IMR-90 (cell line): ENCODE measurements at regions not wholly inside any gene's neighbourhood (a gene's known extent, or its start where the extent isn't known, plus 50 kb on each side); places are given as distances from the start of the nearest gene placed in this dataset.

ENCODE experiments used
- ATAC-seq: fragments of 200-7000 bp; cut with Tn5 transposase; 2 replicates; pipeline ENCODE4 v1.9.1; 2020; ENCODE audit warnings: low read depth, mild to moderate bottlenecking, moderate library complexity
- BruUV-seq: library from RNA; stranded (reverse); fragments of 400-500 nt; replicated peaks from 2 replicates; lab custom pipeline; 2021; lab: Mats Ljungman, UMichigan
- CTCF ChIA-PET: fragments of 300-600 bp; formaldehyde crosslinking; extraction: SDS; loops from one replicate; lab custom pipeline; 2021; ENCODE audit warnings: antibody characterized with exemption; lab: Yijun Ruan, JAX
- POLR2A ChIA-PET: fragments of 300-600 bp; sonication (Branson Sonifier 250); formaldehyde crosslinking; loops from one replicate; lab custom pipeline; 2022; ENCODE audit warnings: antibody characterized with exemption; ENCODE audit not compliant: unreplicated experiment; lab: Charles Lee
- DNase-seq: peaks from one replicate; pipeline ENCODE4 v3.0.0; 2013
- H2AFZ ChIP-seq: replicated peaks from 2 replicates; pipeline ENCODE3; 2013; ENCODE audit warnings: low read length, mild to moderate bottlenecking; ENCODE audit not compliant: poor library complexity
- H2AK5ac ChIP-seq: 2 replicates; pipeline ENCODE4 v1.6.1; 2013; ENCODE audit warnings: low read depth, low read length, inconsistent platforms
- H2AK9ac ChIP-seq: replicated peaks from 2 replicates; pipeline ENCODE3; 2013; ENCODE audit warnings: mild to moderate bottlenecking, low read depth, low read length, moderate library complexity; ENCODE audit not compliant: poor library complexity
- H2BK120ac ChIP-seq: 2 replicates; pipeline ENCODE4 v1.6.1; 2013; ENCODE audit warnings: low read depth, low read length, inconsistent platforms
- H2BK15ac ChIP-seq: 3 replicates; pipeline ENCODE4 v1.6.1; 2013; ENCODE audit warnings: low read depth, low read length, inconsistent platforms
- H2BK20ac ChIP-seq: 2 replicates; pipeline ENCODE4 v1.6.1; 2013; ENCODE audit warnings: low read depth, mild to moderate bottlenecking, inconsistent platforms, low read length, moderate library complexity
- H2BK5ac ChIP-seq: 2 replicates; pipeline ENCODE4 v1.6.1; 2013; ENCODE audit warnings: mild to moderate bottlenecking, low read depth, low read length, inconsistent platforms; ENCODE audit not compliant: poor library complexity, severe bottlenecking
- H3K14ac ChIP-seq: replicated peaks from 2 replicates; pipeline ENCODE4 v1.6.1; 2013; ENCODE audit warnings: low read depth, low read length, inconsistent platforms
- H3K18ac ChIP-seq: 2 replicates; pipeline ENCODE4 v1.6.1; 2013; ENCODE audit warnings: low read depth, low read length, control low read depth
- H3K23ac ChIP-seq: 2 replicates; pipeline ENCODE4 v1.6.1; 2013; ENCODE audit warnings: low read depth, low read length, inconsistent platforms
- H3K27ac ChIP-seq: 2 replicates; pipeline ENCODE4 v1.5.1; 2013; ENCODE audit warnings: mild to moderate bottlenecking, control low read depth, low read length; ENCODE audit not compliant: insufficient read depth
- H3K27me3 ChIP-seq: 2 replicates; pipeline ENCODE4 v1.6.1; 2013; ENCODE audit warnings: low read length; ENCODE audit not compliant: control insufficient read depth, insufficient read depth
- H3K36me3 ChIP-seq: 2 replicates; pipeline ENCODE4 v1.6.1; 2013; ENCODE audit warnings: low read length, mixed read lengths; ENCODE audit not compliant: control insufficient read depth, insufficient read depth
- H3K4ac ChIP-seq: 2 replicates; pipeline ENCODE4 v1.6.1; 2013; ENCODE audit warnings: low read depth, low read length, inconsistent platforms
- H3K4me1 ChIP-seq: 2 replicates; pipeline ENCODE4 v1.6.1; 2013; ENCODE audit warnings: low read length, mixed read lengths; ENCODE audit not compliant: control insufficient read depth, insufficient read depth
- H3K4me2 ChIP-seq: 2 replicates; pipeline ENCODE4 v1.6.1; 2013; ENCODE audit warnings: low read depth, mild to moderate bottlenecking, control low read depth, low read length, moderate library complexity
- H3K4me3 ChIP-seq: 2 replicates; pipeline ENCODE4 v1.5.1; 2013; ENCODE audit warnings: low read depth, mild to moderate bottlenecking, control low read depth, low read length, moderate library complexity; ENCODE audit not compliant: insufficient read depth
- H3K56ac ChIP-seq: 2 replicates; pipeline ENCODE4 v1.6.1; 2013; ENCODE audit warnings: low read length, inconsistent platforms; ENCODE audit not compliant: insufficient read depth; ENCODE audit errors: extremely low read depth
- H3K79me1 ChIP-seq, 2 experiments: 2 replicates each; pipeline ENCODE4 v1.6.1; 2013; ENCODE audit warnings: low read length in 2 of 2, inconsistent platforms in 1 of 2, low read depth in 1 of 2
- H3K9ac ChIP-seq: 2 replicates; pipeline ENCODE4 v1.6.1; 2013; ENCODE audit warnings: low read depth, low read length, control low read depth
- H3K9me1 ChIP-seq: 2 replicates; pipeline ENCODE4 v1.6.1; 2013; ENCODE audit warnings: low read length, inconsistent platforms; ENCODE audit not compliant: insufficient read depth
- H3K9me3 ChIP-seq: 2 replicates; pipeline ENCODE4 v1.6.1; 2013; ENCODE audit warnings: low read length; ENCODE audit not compliant: control insufficient read depth, insufficient read depth
- H4K20me1 ChIP-seq: 2 replicates; pipeline ENCODE4 v1.6.1; 2013; ENCODE audit warnings: low read length, inconsistent platforms; ENCODE audit not compliant: insufficient read depth
- H4K5ac ChIP-seq: 2 replicates; pipeline ENCODE4 v1.6.1; 2013; ENCODE audit warnings: mild to moderate bottlenecking, low read depth, low read length, control low read depth
- H4K8ac ChIP-seq, 2 experiments: 2 replicates each; pipeline ENCODE4 v1.6.1; 2013; ENCODE audit warnings: low read depth in 2 of 2, low read length in 2 of 2, control low read depth in 1 of 2, inconsistent platforms in 1 of 2
- H4K91ac ChIP-seq: 2 replicates; pipeline ENCODE4 v1.6.1; 2013; ENCODE audit warnings: low read depth, low read length, inconsistent platforms; ENCODE audit not compliant: insufficient read depth
- CHD1 ChIP-seq: IDR thresholded peaks from 2 replicates; pipeline ENCODE4 v1.6.1; 2012; ENCODE audit warnings: low read depth, low read length, improper control_type of control experiment
- ELK1 ChIP-seq: fragments of 150-350 bp; IDR thresholded peaks from 2 replicates; pipeline ENCODE4 v1.6.1; 2016; ENCODE audit warnings: low read depth, mild to moderate bottlenecking, low read length, moderate library complexity, borderline replicate concordance
- FOS ChIP-seq: fragments of 150-350 bp; IDR thresholded peaks from 2 replicates; pipeline ENCODE4 v1.6.1; 2016; ENCODE audit warnings: low read depth, low read length
- MAFK ChIP-seq: IDR thresholded peaks from 2 replicates; pipeline ENCODE4 v1.6.1; 2012; ENCODE audit warnings: low read depth, low read length, improper control_type of control experiment
- MAZ ChIP-seq: IDR thresholded peaks from 2 replicates; pipeline ENCODE4 v1.6.1; 2012; ENCODE audit warnings: low read depth, mild to moderate bottlenecking, low read length, improper control_type of control experiment, moderate library complexity, borderline replicate concordance
- MXI1 ChIP-seq: IDR thresholded peaks from 2 replicates; pipeline ENCODE4 v1.6.1; 2012; ENCODE audit warnings: low read depth, mild to moderate bottlenecking, low read length, moderate library complexity, borderline replicate concordance
- NFE2L2 ChIP-seq: fragments of 150-350 bp; IDR thresholded peaks from 2 replicates; pipeline ENCODE4 v1.6.1; 2016; ENCODE audit warnings: low read depth, mild to moderate bottlenecking, low read length
- POLR2A ChIP-seq: IDR thresholded peaks from 2 replicates; pipeline ENCODE4 v1.6.1; 2012; ENCODE audit warnings: mild to moderate bottlenecking, low read depth, low read length
- SMC3 ChIP-seq: fragments of 150-350 bp; IDR thresholded peaks from 2 replicates; pipeline ENCODE4 v1.6.1; 2016; ENCODE audit warnings: low read depth, mild to moderate bottlenecking, antibody characterized with exemption, low read length, moderate library complexity
- WGBS, 2 experiments: methylation state at CpG; one replicate each; pipeline versions ENCODE4 v1.1.5 to v1.1.7; 2013; ENCODE audit warnings: missing lambda C conversion rate in 2 of 2; ENCODE audit not compliant: insufficient read length in 1 of 2; ENCODE audit errors: extremely low coverage in 2 of 2; 5-methylcytosine and 5-hydroxymethylcytosine counted together
- dilution Hi-C: fragments of 300-500 bp; cut with HindIII; formaldehyde crosslinking; loops from one replicate; pipeline ENCODE4 v1.14.3; 2018; ENCODE audit warnings: low sequenced_read_pairs; ENCODE audit not compliant: unreplicated experiment
- in situ Hi-C: fragments of 300-500 bp; cut with MboI; formaldehyde crosslinking; loops from 3 replicates; pipeline ENCODE4 v1.14.3; 2019; ENCODE audit warnings: low sequenced_read_pairs, inconsistent platforms, mixed read lengths
- intact Hi-C: fragments of 100-400 bp; cut with micrococcal nuclease; formaldehyde crosslinking; loops from 2 replicates; pipeline ENCODE4 v1.10.0; 2022

- H3K4ac ChIP-seq = no peak overlapping the region
- BruUV-seq = no TSS peak
- no peak overlapping the region for H4K91ac ChIP-seq
- no CpG with 5 or more reads among the region's 3 CpGs for WGBS, 2 experiments
- no peaks in the 10 kb centered on the region for H3K36me3 ChIP-seq
- H3K4me3 ChIP-seq = no peak overlapping the region
- TF ChIP-seq FOS (no peak), MAZ (no peak), SMC3 (no peak), ELK1 (no peak), MAFK (peak; percentile 82), CHD1 (no peak), POLR2A (no peak), NFE2L2 (no peak), MXI1 (no peak)
- H3K9me3 ChIP-seq = no peaks in the 10 kb centered on the region
- H3K9ac ChIP-seq = no peak overlapping the region
- no peaks in the 10 kb centered on the region for H4K20me1 ChIP-seq
- no peak overlapping the region for H2AFZ ChIP-seq
- DNase-seq (no peak), ATAC-seq (no peak)
- H3K18ac ChIP-seq = no peak overlapping the region
- no peaks in the 10 kb centered on the region for H3K79me1 ChIP-seq
- no peak overlapping the region for H3K23ac ChIP-seq
- POLR2A ChIA-PET = no interaction called here
- no peak overlapping the region for H2BK20ac ChIP-seq
- no peak overlapping the region for H2BK120ac ChIP-seq
- dilution Hi-C loops (no loop called here), in situ Hi-C loops (no loop called here), intact Hi-C loops (no loop called here)
- no peak overlapping the region for H3K14ac ChIP-seq
- no peak overlapping the region for H4K5ac ChIP-seq
- no peak overlapping the region for H2AK9ac ChIP-seq
- no peak overlapping the region for H3K4me2 ChIP-seq
- no peaks in the 10 kb centered on the region for H3K9me1 ChIP-seq
- no peak overlapping the region for H2AK5ac ChIP-seq
- no peaks in the 10 kb centered on the region for H3K27me3 ChIP-seq
- H3K27ac ChIP-seq = no peak overlapping the region
- H2BK15ac ChIP-seq = no peak overlapping the region
- no peak overlapping the region for H4K8ac ChIP-seq
- H2BK5ac ChIP-seq = no peak overlapping the region
- H3K56ac ChIP-seq = no peak overlapping the region
- no peaks in the 10 kb centered on the region for H3K4me1 ChIP-seq
- CTCF ChIA-PET = no interaction called here
Measured at GRCh38 chr18:68400889-68401288, 314.0 kb downstream of the TMX3 start.
